GM23248 (cell line): ENCODE measurements at regions not wholly inside any gene's neighbourhood (a gene's known extent, or its start where the extent isn't known, plus 50 kb on each side); places are given as distances from the start of the nearest gene placed in this dataset.

Source experiments
- EZH2 ChIP-seq: fragments of 200-600 bp; sonication (generic); IDR thresholded peaks from 2 replicates; pipeline ENCODE4 v1.6.1; 2018; ENCODE audit warnings: antibody characterized with exemption, mild to moderate bottlenecking; ENCODE audit not compliant: insufficient read depth, poor library complexity, severe bottlenecking
- EZH2phosphoT487 ChIP-seq: fragments of 200-600 bp; sonication (generic); IDR thresholded peaks from 2 replicates; pipeline ENCODE4 v1.6.1; 2018; ENCODE audit warnings: antibody characterized with exemption, moderate library complexity, mild to moderate bottlenecking, low read depth; ENCODE audit not compliant: insufficient read depth

DNA sequence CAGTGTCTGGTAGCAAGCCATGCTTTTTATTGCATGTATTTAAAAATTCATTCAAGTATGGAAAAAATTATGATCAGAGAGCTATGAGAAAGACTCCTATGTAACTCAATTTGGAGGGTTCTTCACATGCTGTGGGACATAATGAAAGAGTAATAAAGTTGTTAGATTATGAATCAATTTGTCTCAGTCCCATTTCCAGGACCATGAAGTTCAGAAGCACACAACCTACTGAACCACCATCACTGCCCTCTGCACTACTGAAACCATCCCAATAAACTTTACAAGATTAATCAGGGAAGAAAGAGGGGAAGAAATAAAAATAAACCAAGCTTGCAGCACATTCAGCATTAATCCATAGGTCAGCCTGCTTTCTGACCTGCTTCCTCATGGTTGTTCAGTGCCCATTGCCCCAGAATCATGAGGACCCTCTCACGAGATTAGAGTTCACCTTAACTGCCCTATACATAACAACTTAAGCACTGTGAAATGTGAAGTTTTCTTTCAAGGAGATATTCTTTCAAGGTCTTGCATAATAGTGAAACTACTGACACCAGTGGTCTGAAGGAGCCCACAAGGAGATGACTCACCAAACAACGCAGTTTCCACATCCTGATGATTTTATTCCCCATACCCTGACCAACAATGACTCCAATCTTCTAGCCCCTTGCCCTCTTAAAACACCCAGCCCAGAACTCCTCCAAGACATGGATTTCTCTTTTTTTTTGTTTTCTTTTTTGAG lies 171.5 kb upstream of the ADCY1 start:
- TF ChIP-seq EZH2 (no peak), EZH2phosphoT487 (no peak)
